ENCODE measurements at regions not wholly inside any gene's neighbourhood (a gene's known extent, or its start where the extent isn't known, plus 50 kb on each side); places are given as distances from the start of the nearest gene placed in this dataset.

DNA sequence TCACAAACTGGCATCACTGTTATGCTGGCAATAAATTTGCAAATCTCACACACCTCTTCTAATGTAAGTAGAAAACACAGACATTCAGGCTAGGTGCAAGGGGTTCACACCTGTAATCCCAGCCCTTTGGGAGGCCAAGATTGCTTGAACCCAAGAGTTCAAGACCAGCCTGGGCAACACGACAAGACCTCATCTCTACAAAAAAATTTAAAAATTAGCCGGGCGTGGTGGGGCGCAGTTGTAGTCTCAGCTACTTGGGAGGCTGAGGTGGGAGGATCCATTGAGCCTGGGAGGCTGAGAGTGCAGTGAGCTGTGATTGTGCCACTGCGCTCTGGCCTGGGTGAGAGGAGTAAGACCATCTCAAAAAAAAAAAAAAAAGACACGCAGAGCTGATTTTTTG, 83.1 kb upstream of the ENPP6 start:
- no peak overlapping the region for H2BK15ac ChIP-seq (ENCODE audit: low read depth, low read length)
- no peak overlapping the region for H3K9ac ChIP-seq (ENCODE audit: low read depth, low read length)
- in situ Hi-C loops (cut with MboI; ENCODE audit: low sequenced_read_pairs) (no loop called here), dilution Hi-C loops (cut with HindIII; ENCODE audit: low sequenced_read_pairs, unreplicated experiment) (no loop called here), intact Hi-C loops (cut with micrococcal nuclease) (no loop called here)
- BruUV-seq (replicated peaks) = no TSS peak
- TF ChIP-seq NFE2L2 (IDR thresholded peaks at IDR 0.05; ENCODE audit: low read depth, low read length) = no peak
- no peak overlapping the region for H2BK5ac ChIP-seq (ENCODE audit: low read depth, low read length, poor library complexity, severe bottlenecking)
- no peak overlapping the region for H2BK20ac ChIP-seq (ENCODE audit: low read depth, low read length)
- no peaks in the 10 kb centered on the region; the same call in 1 of the 2 replicates for H3K9me3 ChIP-seq (ENCODE audit: control insufficient read depth, insufficient read depth, low read length)
- no CpG with 5 or more reads among the region's 6 CpGs for WGBS, 2 experiments (ENCODE audit: extremely low coverage in 2 of 2, insufficient read length in 1 of 2)
- H2AFZ ChIP-seq (replicated peaks; ENCODE audit: low read length, poor library complexity) = no peak overlapping the region
- no peak overlapping the region for H3K27ac ChIP-seq (ENCODE audit: insufficient read depth, low read length)
- no peaks in the 10 kb centered on the region for H3K27me3 ChIP-seq (ENCODE audit: control insufficient read depth, insufficient read depth, low read length)
- H4K5ac ChIP-seq (ENCODE audit: low read depth, low read length) = no peak overlapping the region
- no peak overlapping the region for H3K4ac ChIP-seq (ENCODE audit: low read depth, low read length)
- no peak overlapping the region for H2AK5ac ChIP-seq (ENCODE audit: low read depth, low read length)
- no peak overlapping the region for H4K91ac ChIP-seq (ENCODE audit: insufficient read depth, low read depth, low read length)
- DNase-seq (no peak), ATAC-seq (ENCODE audit: low read depth) (no peak)
- no peaks in the 10 kb centered on the region for H3K4me1 ChIP-seq (ENCODE audit: control insufficient read depth, insufficient read depth, low read length)
- H3K23ac ChIP-seq (ENCODE audit: low read depth, low read length) = no peak overlapping the region
- no peaks in the 10 kb centered on the region for H3K79me1 ChIP-seq (ENCODE audit: low read depth in 1 of 2, low read length in 2 of 2)
- no peak overlapping the region for H3K4me2 ChIP-seq (ENCODE audit: low read depth, low read length)
- CTCF ChIA-PET = no interaction called here
- no peak overlapping the region for H4K8ac ChIP-seq (ENCODE audit: low read depth in 2 of 2, low read length in 2 of 2)
- no peak overlapping the region for H2BK120ac ChIP-seq (ENCODE audit: low read depth, low read length)
- H2AK9ac ChIP-seq (replicated peaks; ENCODE audit: low read depth, low read length, poor library complexity) = no peak overlapping the region
- no peak overlapping the region for H3K14ac ChIP-seq (replicated peaks; ENCODE audit: low read depth, low read length)
- H3K18ac ChIP-seq (ENCODE audit: low read depth, low read length) = no peak overlapping the region
- no peaks in the 10 kb centered on the region for H3K9me1 ChIP-seq (ENCODE audit: insufficient read depth, low read length)
- no peak overlapping the region for H3K4me3 ChIP-seq (ENCODE audit: insufficient read depth, low read depth, low read length)
- H3K36me3 ChIP-seq (ENCODE audit: control insufficient read depth, insufficient read depth, low read length) = no peaks in the 10 kb centered on the region
- POLR2A ChIA-PET (ENCODE audit: unreplicated experiment) = no interaction called here
- H4K20me1 ChIP-seq (ENCODE audit: insufficient read depth, low read length) = no peaks in the 10 kb centered on the region
- H3K56ac ChIP-seq (ENCODE audit: extremely low read depth, insufficient read depth, low read length) = no peak overlapping the region

Measured in IMR-90 (cell line).